ENCODE measurements at regions not wholly inside any gene's neighbourhood (a gene's known extent, or its start where the extent isn't known, plus 50 kb on each side); places are given as distances from the start of the nearest gene placed in this dataset.
"Not testable (repeated sequence)": the region's sequence is repeated elsewhere in the genome, so short reads cannot be mapped to it uniquely, and the experiment has no call there.

DNA sequence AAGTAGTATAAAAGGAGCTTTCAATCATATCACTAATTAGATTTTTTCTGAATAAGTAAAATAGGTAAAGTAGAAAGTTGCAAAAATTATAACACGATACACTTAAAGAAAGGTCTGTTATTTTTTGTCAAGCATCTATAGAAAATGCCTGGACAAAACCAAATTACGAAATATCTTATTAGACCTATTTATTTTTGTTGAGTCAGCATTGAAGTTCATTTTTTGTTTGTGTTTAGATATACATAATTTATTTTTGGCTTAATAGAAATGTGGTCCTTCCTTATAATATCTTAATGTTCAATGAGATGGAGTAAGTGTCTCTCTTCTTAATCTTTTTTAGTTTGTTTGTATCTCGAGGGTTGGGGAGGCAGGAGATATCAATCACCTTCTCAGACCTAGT is 214.8 kb upstream of the GRIA1 start:
- Histone ChIP-seq H3K27me3 (no peaks in the 10 kb centered on the region), H3K9me3 (no peaks in the 10 kb centered on the region), H3K4me3 (no peak overlapping the region), H3K36me3 (no peaks in the 10 kb centered on the region), H3K4me1 (no peaks in the 10 kb centered on the region), H3K27ac (no peak overlapping the region)
- TF ChIP-seq, protein P1, sequence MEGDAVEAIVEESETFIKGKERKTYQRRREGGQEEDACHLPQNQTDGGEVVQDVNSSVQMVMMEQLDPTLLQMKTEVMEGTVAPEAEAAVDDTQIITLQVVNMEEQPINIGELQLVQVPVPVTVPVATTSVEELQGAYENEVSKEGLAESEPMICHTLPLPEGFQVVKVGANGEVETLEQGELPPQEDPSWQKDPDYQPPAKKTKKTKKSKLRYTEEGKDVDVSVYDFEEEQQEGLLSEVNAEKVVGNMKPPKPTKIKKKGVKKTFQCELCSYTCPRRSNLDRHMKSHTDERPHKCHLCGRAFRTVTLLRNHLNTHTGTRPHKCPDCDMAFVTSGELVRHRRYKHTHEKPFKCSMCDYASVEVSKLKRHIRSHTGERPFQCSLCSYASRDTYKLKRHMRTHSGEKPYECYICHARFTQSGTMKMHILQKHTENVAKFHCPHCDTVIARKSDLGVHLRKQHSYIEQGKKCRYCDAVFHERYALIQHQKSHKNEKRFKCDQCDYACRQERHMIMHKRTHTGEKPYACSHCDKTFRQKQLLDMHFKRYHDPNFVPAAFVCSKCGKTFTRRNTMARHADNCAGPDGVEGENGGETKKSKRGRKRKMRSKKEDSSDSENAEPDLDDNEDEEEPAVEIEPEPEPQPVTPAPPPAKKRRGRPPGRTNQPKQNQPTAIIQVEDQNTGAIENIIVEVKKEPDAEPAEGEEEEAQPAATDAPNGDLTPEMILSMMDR (IDR thresholded peaks at IDR 0.05) = no peak
- TF ChIP-seq POLR2A (IDR thresholded peaks at IDR 0.05) = no peak
- DNase-seq = no peak
- 33 to 35% methylated on average over 3 of the region's 3 CpGs for WGBS, 2 donors
- intact Hi-C loops (cut with DNase I) = no loop called here

DNA sequence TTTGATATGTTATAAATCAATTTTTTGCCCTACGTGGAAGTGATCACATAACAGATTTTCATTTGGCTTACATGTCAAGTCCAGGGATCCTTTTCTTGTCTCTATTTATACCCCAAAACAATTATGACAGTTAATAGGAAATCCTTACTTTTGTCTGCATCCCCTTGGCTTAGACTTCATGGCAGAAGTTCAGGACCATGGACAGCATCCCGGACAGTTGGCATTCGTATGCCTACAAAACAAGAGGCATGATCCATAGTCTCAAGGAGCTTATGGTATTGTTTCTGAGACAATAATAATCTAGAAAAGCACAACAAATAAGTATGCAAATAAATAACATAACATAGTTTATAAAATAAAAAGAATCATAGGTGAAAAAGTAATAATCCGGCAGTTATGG is 214.3 kb upstream of the GRIA1 start:
- Histone ChIP-seq H3K27ac (no peak overlapping the region), H3K4me3 (no peak overlapping the region), H3K27me3 (no peaks in the 10 kb centered on the region), H3K4me1 (no peaks in the 10 kb centered on the region), H3K36me3 (no peaks in the 10 kb centered on the region), H3K9me3 (no peaks in the 10 kb centered on the region)
- no peak for TF ChIP-seq POLR2A (IDR thresholded peaks at IDR 0.05)
- TF ChIP-seq, protein P1 (IDR thresholded peaks at IDR 0.05) = no peak
- DNase-seq = no peak
- intact Hi-C loops (cut with DNase I) = no loop called here
- WGBS, 2 donors = 43 to 55% methylated on average over 4 of the region's 4 CpGs

DNA sequence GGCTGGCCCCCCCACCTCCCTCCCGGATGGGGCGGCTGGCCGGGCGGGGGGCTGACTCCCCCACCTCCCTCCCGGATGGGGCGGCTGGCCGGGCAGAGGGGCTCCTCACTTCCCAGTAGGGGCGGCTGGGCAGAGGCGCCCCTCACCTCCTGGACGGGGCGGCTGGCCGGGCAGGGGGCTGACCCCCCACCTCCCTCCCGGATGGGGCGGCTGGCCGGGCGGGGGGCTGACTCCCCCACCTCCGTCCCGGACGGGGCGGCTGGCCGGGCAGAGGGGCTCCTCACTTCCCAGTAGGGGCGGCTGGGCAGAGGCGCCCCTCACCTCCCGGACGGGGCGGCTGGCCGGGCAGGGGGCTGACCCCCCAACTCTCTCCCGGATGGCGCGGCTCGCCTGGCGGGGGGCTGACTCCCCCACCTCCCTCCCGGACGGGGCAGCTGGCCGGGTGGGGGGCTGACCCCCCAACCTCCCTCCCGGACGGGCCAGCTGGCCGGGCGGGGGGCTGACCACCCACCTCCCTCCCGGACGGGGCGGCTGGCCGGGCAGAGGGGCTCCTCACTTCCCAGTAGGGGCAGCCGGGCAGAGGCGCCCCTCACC is 194.1 kb upstream of the GRIA1 start:
- WGBS, 2 donors = 100% methylated on average over 1 of the region's 45 CpGs; no CpG with 5 or more reads in 1 of the 2 donors
- H3K4me3 ChIP-seq; intact Hi-C loops (cut with DNase I); H3K27me3 ChIP-seq; H3K27ac ChIP-seq; H3K9me3 ChIP-seq; H3K36me3 ChIP-seq; H3K4me1 ChIP-seq; DNase-seq: not testable (repeated sequence)

DNA sequence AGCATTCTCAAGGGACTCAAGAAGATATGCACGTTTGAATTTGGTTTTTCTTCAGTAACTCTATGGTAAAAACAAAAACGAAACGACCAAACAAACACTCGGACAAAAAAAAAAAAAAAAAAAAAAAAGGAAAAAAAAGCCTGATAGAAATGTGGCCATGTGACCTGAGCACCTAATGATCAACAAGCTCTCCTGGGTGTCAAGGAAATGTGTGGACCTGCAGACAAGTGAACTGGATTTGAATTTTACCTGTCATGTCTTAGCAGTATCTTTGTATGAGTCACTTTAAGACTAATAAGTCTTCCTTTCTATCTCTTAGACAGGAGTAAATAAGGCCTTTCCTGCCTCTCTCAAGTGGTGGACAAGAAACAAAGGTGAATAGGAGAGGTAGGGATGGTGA is 190.6 kb upstream of the GRIA1 start:
- TF ChIP-seq POLR2A (IDR thresholded peaks at IDR 0.05) = no peak
- TF ChIP-seq, protein P1 (IDR thresholded peaks at IDR 0.05) = no peak
- intact Hi-C loops (cut with DNase I) = no loop called here
- H3K36me3 ChIP-seq = no peaks in the 10 kb centered on the region
- no peak overlapping the region for H3K27ac ChIP-seq
- H3K9me3 ChIP-seq = no peaks in the 10 kb centered on the region
- no peak for DNase-seq
- H3K4me3 ChIP-seq = no peak overlapping the region
- H3K4me1 ChIP-seq = no peaks in the 10 kb centered on the region
- H3K27me3 ChIP-seq = no peaks in the 10 kb centered on the region
- 53 to 60% methylated on average over 4 of the region's 4 CpGs for WGBS, 2 donors

DNA sequence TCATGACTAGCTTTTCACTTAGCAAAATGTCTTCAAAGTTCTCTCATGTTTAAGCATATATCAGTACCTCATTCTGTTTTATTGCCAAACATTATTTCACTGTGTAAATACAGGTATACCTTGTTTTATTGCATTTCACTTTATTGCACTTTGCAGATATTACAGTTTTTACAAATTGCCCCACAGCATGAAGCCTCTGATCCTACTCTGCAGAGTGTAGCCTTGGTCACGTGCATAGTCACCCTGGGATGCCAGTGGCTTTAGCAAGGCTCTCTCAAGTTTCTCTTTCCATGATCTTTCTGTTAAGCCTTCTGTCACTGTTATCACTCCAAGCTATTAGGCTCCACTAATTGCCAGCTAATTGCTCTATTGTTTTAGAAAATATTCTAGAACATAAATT is 182.2 kb upstream of the GRIA1 start:
- TF ChIP-seq POLR2A (IDR thresholded peaks at IDR 0.05) = no peak
- TF ChIP-seq, protein P1 (IDR thresholded peaks at IDR 0.05) = no peak
- H3K4me3 ChIP-seq = no peak overlapping the region
- H3K4me1 ChIP-seq = no peaks in the 10 kb centered on the region
- no peak for DNase-seq
- WGBS, 2 donors = 24 to 35% methylated on average over 1 of the region's 1 CpG
- no peak overlapping the region for H3K27ac ChIP-seq
- H3K27me3 ChIP-seq = no peaks in the 10 kb centered on the region
- no peaks in the 10 kb centered on the region for H3K9me3 ChIP-seq
- intact Hi-C loops (cut with DNase I) = no loop called here
- no peaks in the 10 kb centered on the region for H3K36me3 ChIP-seq

DNA sequence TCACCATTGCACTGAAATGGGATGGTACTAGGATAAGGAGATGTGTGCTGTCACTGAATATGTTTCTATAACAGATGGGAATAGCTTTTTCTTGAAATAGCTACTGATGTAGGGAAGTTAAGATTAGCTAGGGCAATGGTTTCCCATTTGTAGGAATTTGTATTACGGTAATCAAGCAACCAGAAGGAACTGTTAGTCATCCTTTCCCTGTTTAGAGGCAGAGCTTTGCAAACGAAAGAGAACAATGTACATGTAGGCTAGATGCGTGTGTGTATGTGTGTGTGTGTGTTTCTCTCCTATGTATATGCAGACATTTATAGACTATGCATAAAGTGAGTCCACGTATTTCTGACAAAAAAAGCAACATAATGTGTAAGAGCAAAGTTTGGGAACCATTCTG is 171.9 kb upstream of the GRIA1 start:
- intact Hi-C loops (cut with DNase I) = no loop called here
- H3K27me3 ChIP-seq = no peaks in the 10 kb centered on the region
- H3K4me1 ChIP-seq = no peaks in the 10 kb centered on the region
- no peak for TF ChIP-seq POLR2A (IDR thresholded peaks at IDR 0.05)
- TF ChIP-seq, protein P1 (IDR thresholded peaks at IDR 0.05) = no peak
- H3K27ac ChIP-seq = no peak overlapping the region
- no peaks in the 10 kb centered on the region for H3K9me3 ChIP-seq
- H3K4me3 ChIP-seq = no peak overlapping the region
- WGBS, 2 donors = 52 to 64% methylated on average over 4 of the region's 4 CpGs
- DNase-seq = no peak
- H3K36me3 ChIP-seq = no peaks in the 10 kb centered on the region
